ENCODE measurements at regions not wholly inside any gene's neighbourhood (a gene's known extent, or its start where the extent isn't known, plus 50 kb on each side); places are given as distances from the start of the nearest gene placed in this dataset.
"Not testable (repeated sequence)": the region's sequence is repeated elsewhere in the genome, so short reads cannot be mapped to it uniquely, and the experiment has no call there.

DNA sequence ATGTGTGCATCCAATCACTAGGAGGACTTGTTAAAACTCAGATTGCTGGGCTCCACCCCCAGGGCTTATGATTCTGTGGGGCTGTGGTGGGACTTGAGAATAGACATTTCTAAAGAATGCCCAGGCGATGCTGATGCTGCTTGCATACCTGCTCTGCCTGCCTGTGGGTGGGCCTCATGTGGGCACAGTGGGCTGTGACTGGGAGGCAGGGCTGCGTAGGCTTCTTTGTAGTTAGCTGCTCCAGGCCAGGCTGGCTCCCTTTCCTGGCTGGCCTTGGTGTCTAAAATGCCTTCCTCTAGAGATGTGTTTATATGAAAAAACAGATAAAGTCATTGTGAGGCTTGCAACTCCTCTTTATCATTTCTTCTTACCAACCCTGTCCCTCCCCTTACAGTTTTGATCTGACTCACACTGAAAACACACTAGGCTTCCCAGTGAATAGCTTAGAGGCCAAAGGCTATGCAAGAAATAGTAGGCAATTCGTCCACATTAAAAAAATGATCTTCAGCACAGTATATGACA, 495.5 kb upstream of the MAP3K7 start:
- Mint-ChIP-seq H3K36me3 (ENCODE audit: low read depth) (no peaks in the 10 kb centered on the region), H3K27me3 (no peaks in the 10 kb centered on the region), H3K9me3 (no peaks in the 10 kb centered on the region), H3K27ac (no peak overlapping the region), H3K4me3 (no peak overlapping the region), H3K4me1 (peaks cover 4% of the 10 kb centered on the region)
- ATAC-seq (replicated peaks): no peak

- H3K9me3 Mint-ChIP-seq: no peaks in the 10 kb centered on the region
These were observed 494.7 kb upstream of the MAP3K7 start for GRCh38 chr6:91081452-91082067.

DNA sequence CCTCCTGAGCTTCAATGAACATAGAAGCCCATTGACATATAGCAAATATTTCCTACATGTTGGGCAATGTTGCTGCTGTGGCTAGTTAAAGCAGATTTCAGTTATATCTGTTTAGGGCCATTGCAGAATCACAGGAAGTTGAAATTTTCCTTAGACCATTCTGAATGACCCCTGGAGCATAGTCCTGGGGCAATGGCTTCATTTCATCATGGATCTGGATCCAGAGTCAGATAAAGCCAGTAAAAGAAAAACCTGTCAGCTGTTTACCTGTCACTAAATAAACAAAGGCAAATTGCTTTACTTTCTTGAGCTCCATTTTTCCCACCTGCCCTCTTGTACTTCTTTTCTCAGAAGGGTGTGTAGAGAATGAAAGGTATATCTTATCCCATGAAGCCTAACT, 494.0 kb upstream of the MAP3K7 start:
- no peak for ATAC-seq (replicated peaks)
- Mint-ChIP-seq H3K9me3 (no peaks in the 10 kb centered on the region), H3K4me3 (no peak overlapping the region), H3K27me3 (no peaks in the 10 kb centered on the region), H3K4me1 (peaks cover 4% of the 10 kb centered on the region), H3K36me3 (ENCODE audit: low read depth) (no peaks in the 10 kb centered on the region), H3K27ac (no peak overlapping the region)

More at GRCh38 chr6:91081452-91082067, 494.7 kb upstream of the MAP3K7 start:
- Mint-ChIP-seq H3K27ac (no peak overlapping the region), H3K4me1 (peaks cover 4% of the 10 kb centered on the region), H3K27me3 (no peaks in the 10 kb centered on the region), H3K4me3 (no peak overlapping the region), H3K36me3 (ENCODE audit: low read depth) (no peaks in the 10 kb centered on the region)
- no peak for ATAC-seq (replicated peaks)

GRCh38 chr6:91079969-91080368, 493.1 kb upstream of the MAP3K7 start:
- Mint-ChIP-seq H3K4me1 (peaks cover 4% of the 10 kb centered on the region), H3K27me3 (no peaks in the 10 kb centered on the region), H3K4me3 (no peak overlapping the region), H3K27ac (no peak overlapping the region), H3K36me3 (ENCODE audit: low read depth) (no peaks in the 10 kb centered on the region), H3K9me3 (no peaks in the 10 kb centered on the region)
- ATAC-seq (replicated peaks): no peak

GRCh38 chr6:91075244-91075976, 488.5 kb upstream of the MAP3K7 start:
- no peaks in the 10 kb centered on the region for H3K9me3 Mint-ChIP-seq
- no peaks in the 10 kb centered on the region for H3K36me3 Mint-ChIP-seq (ENCODE audit: low read depth)
- no peaks in the 10 kb centered on the region for H3K27me3 Mint-ChIP-seq
- no peak for ATAC-seq (replicated peaks)
- no peak overlapping the region for H3K4me3 Mint-ChIP-seq
- no peaks in the 10 kb centered on the region for H3K4me1 Mint-ChIP-seq
- no peak overlapping the region for H3K27ac Mint-ChIP-seq

- Mint-ChIP-seq H3K4me3 (no peak overlapping the region), H3K27ac (no peak overlapping the region), H3K36me3 (ENCODE audit: low read depth) (no peaks in the 10 kb centered on the region), H3K27me3 (no peaks in the 10 kb centered on the region), H3K4me1 (no peaks in the 10 kb centered on the region), H3K9me3 (no peaks in the 10 kb centered on the region)
- ATAC-seq (replicated peaks): no peak
These were observed 476.5 kb upstream of the MAP3K7 start for GRCh38 chr6:91063362-91063761.

DNA sequence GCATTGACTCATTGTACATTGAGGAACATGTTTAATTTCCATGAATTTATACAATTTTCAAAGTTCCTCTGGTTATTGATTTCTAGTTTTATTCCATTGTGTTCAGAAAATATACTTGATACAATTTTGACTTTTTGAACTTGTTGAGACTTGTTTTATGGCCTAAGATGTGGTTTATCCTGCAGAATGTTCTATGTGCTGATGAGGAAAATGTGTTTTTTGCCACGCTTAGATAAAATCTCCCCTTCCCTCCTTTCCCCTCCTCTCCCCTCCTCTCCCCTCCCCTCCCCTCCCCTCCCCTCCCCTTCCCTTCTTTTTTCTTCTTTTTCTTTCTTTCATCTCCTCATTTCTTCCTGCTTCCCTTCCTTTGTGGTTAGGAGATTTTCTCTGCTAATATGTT, 470.8 kb upstream of the MAP3K7 start:
- no peaks in the 10 kb centered on the region for H3K9me3 Mint-ChIP-seq
- H3K27me3 Mint-ChIP-seq: no peaks in the 10 kb centered on the region
- no peak overlapping the region for H3K27ac Mint-ChIP-seq
- no peaks in the 10 kb centered on the region for H3K4me1 Mint-ChIP-seq
- ATAC-seq (replicated peaks): no peak
- no peaks in the 10 kb centered on the region for H3K36me3 Mint-ChIP-seq (ENCODE audit: low read depth)
- H3K4me3 Mint-ChIP-seq: no peak overlapping the region

- Mint-ChIP-seq H3K27ac (no peak overlapping the region), H3K27me3 (no peaks in the 10 kb centered on the region), H3K36me3 (ENCODE audit: low read depth) (no peaks in the 10 kb centered on the region), H3K4me3 (no peak overlapping the region), H3K9me3 (no peaks in the 10 kb centered on the region), H3K4me1 (no peaks in the 10 kb centered on the region)
- no peak for ATAC-seq (replicated peaks)
These were observed 469.1 kb upstream of the MAP3K7 start for GRCh38 chr6:91055959-91056358.

DNA sequence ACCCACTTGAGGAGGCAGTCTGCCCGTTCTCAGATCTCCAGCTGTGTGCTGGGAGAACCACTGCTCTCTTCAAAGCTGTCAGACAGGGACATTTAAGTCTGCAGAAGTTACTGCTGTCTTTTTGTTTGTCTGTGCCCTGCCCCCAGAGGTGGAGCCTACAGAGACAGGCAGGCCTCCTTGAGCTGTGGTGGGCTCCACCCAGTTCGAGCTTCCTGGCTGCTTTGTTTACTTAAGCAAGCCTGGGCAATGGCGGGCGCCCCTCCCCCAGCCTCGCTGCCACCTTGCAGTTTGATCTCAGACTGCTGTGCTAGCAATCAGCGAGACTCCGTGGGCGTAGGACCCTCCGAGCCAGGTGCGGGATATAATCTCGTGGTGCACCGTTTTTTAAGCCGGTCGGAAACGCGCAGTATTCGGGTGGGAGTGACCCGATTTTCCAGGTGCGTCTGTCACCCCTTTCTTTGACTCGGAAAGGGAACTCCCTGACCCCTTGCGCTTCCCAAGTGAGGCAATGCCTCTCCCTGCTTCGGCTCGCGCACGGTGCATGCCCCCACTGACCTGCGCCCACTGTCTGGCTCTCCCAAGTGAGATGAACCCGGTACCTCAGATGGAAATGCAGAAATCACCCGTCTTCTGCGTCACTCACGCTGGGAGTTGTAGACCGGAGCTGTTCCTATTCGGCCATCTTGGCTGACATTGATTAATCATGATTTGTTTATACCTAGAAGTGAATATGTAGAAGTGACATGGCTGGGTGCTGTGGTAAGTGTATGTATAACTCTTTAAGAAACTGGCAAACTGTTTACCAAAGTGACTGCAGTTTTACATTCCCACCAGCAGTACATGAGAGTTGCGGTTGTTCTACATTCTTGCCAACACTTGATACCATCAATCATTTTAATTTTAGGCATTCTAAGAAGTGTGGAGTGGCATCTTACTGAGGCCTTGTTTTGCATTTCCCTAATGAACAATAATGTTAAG, 465.9 kb upstream of the MAP3K7 start:
- not testable (repeated sequence) for H3K4me3 Mint-ChIP-seq; H3K4me1 Mint-ChIP-seq; H3K36me3 Mint-ChIP-seq (ENCODE audit: low read depth); H3K27me3 Mint-ChIP-seq; ATAC-seq (replicated peaks); H3K27ac Mint-ChIP-seq; H3K9me3 Mint-ChIP-seq

DNA sequence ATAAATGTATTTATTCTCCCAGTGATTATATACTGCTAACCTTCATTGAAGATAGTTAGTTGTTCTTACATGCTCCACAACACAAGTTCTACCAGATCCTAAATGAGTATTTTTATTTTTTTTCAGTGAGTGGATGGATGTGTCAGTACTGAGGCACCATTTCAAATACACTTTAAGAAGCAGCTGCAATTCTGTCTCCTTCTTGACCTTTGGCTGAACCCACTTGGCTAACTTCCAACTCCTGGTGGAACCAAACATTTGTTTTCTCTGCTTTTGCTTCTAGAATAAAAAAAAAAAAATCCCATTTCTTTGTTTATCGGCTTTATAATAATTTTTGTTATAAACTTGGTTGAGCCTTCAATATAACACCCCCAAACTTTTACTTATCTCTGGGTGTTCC, 458.3 kb upstream of the MAP3K7 start:
- no peak overlapping the region for H3K4me3 Mint-ChIP-seq
- no peak for ATAC-seq (replicated peaks)
- no peak overlapping the region for H3K27ac Mint-ChIP-seq
- peaks cover 7% of the 10 kb centered on the region for H3K9me3 Mint-ChIP-seq
- H3K36me3 Mint-ChIP-seq (ENCODE audit: low read depth): no peaks in the 10 kb centered on the region
- no peaks in the 10 kb centered on the region for H3K4me1 Mint-ChIP-seq
- peaks cover 4% of the 10 kb centered on the region for H3K27me3 Mint-ChIP-seq

GRCh38 chr6:91043751-91044150, 456.9 kb upstream of the MAP3K7 start:
- Mint-ChIP-seq H3K36me3 (ENCODE audit: low read depth) (no peaks in the 10 kb centered on the region), H3K9me3 (peaks cover 7% of the 10 kb centered on the region), H3K27me3 (peaks cover 4% of the 10 kb centered on the region), H3K4me1 (no peaks in the 10 kb centered on the region), H3K27ac (no peak overlapping the region), H3K4me3 (no peak overlapping the region)
- ATAC-seq (replicated peaks): no peak

GRCh38 chr6:91042656-91043055, 455.8 kb upstream of the MAP3K7 start:
- ATAC-seq (replicated peaks): no peak
- Mint-ChIP-seq H3K4me1 (no peaks in the 10 kb centered on the region), H3K36me3 (ENCODE audit: low read depth) (no peaks in the 10 kb centered on the region), H3K27ac (no peak overlapping the region), H3K4me3 (no peak overlapping the region), H3K27me3 (peaks cover 4% of the 10 kb centered on the region), H3K9me3 (peaks cover 7% of the 10 kb centered on the region)

- Mint-ChIP-seq H3K4me1 (no peaks in the 10 kb centered on the region), H3K9me3 (no peaks in the 10 kb centered on the region), H3K27me3 (peaks cover 11% of the 10 kb centered on the region), H3K36me3 (ENCODE audit: low read depth) (no peaks in the 10 kb centered on the region), H3K27ac (no peak overlapping the region), H3K4me3 (no peak overlapping the region)
- no peak for ATAC-seq (replicated peaks)
These were observed 447.1 kb upstream of the MAP3K7 start for GRCh38 chr6:91033964-91034363.

DNA sequence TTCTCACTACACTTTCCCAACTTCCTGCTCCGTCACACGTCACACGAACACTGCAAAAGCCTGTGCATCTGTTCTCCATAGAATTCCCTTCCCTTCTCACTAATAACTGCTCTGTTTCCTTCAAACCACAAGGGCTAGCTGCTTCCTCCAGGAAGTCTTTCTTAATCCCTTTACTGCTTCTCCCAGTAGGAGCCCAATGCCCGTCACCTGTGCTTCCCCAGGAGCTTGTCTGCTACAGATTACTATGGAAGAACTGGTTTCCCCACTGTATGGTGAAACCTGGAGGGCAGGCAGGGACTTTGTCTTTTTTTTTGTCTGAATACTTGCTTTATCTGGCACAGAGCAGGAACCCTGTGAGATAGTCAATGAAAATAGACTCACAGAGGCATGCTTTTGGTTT, 444.7 kb upstream of the MAP3K7 start:
- Mint-ChIP-seq H3K4me1 (no peaks in the 10 kb centered on the region), H3K9me3 (no peaks in the 10 kb centered on the region), H3K4me3 (no peak overlapping the region), H3K36me3 (ENCODE audit: low read depth) (no peaks in the 10 kb centered on the region), H3K27ac (no peak overlapping the region), H3K27me3 (peaks cover 11% of the 10 kb centered on the region)
- ATAC-seq (replicated peaks): no peak
